ENCODE measurements at regions not wholly inside any gene's neighbourhood (a gene's known extent, or its start where the extent isn't known, plus 50 kb on each side); places are given as distances from the start of the nearest gene placed in this dataset.

DNA sequence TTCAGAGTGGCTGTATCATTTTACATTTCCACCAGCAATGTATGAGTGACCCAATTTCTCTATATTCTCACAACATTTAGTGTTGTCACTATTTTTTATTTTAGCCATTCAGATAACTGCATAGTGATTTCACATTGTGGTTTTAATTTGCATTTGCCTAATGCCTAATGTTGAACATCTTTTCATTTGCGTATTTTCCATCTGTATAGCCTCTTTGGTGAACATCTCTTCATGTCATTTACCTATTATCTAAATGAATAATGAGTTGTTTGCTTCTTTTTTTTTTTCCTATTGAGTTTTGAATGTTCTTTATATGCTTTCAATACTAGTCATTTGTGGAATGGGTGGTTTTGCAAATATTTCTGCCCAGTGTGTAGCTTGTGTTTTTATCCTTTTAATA, 120.9 kb upstream of the CPHXL start:
- POLR2A ChIA-PET: no interaction called here
- no peak overlapping the region for H3K4me2 ChIP-seq (replicated peaks; ENCODE audit: low read depth, low read length, poor library complexity, severe bottlenecking)
- no peak overlapping the region for H3K27ac Mint-ChIP-seq
- H3K27ac ChIP-seq (ENCODE audit: low read length in 2 of 2): no peak overlapping the region
- DNase-seq (no peak), ATAC-seq (ENCODE audit: low read depth) (no peak)
- no peaks in the 10 kb centered on the region for H4K20me1 ChIP-seq (ENCODE audit: control insufficient read depth, insufficient read depth, low read length, poor library complexity, severe bottlenecking)
- H3K9ac ChIP-seq (ENCODE audit: low read length): no peak overlapping the region
- peaks cover 3% of the 10 kb centered on the region for H3K9me3 Mint-ChIP-seq (ENCODE audit: insufficient read depth)
- no peaks in the 10 kb centered on the region for H3K79me2 ChIP-seq (ENCODE audit: control insufficient read depth, insufficient read depth, low read length)
- H3K36me3 ChIP-seq (replicated peaks in 1 of 2; ENCODE audit: control extremely low read depth in 1 of 2, control insufficient read depth in 1 of 2, extremely low read depth in 1 of 2, insufficient read depth in 2 of 2, low read length in 1 of 2): no peaks in the 10 kb centered on the region
- H3K4me1 ChIP-seq (ENCODE audit: control insufficient read depth in 2 of 2, insufficient read depth in 2 of 2, low read length in 2 of 2): no peaks in the 10 kb centered on the region
- CTCF ChIA-PET: no interaction called here
- H3K4me3 ChIP-seq (ENCODE audit: control extremely low read depth in 1 of 5, extremely low read depth in 1 of 5, insufficient read depth in 1 of 5, low read depth in 2 of 5, low read length in 4 of 5): no peak overlapping the region
- WGBS (ENCODE audit: insufficient coverage): no CpG with 5 or more reads among the region's 1 CpG
- no peaks in the 10 kb centered on the region for H3K9me3 ChIP-seq (ENCODE audit: control extremely low read depth in 1 of 3, control insufficient read depth in 2 of 3, insufficient read depth in 1 of 3, low read length in 2 of 3)
- H3K4me3 Mint-ChIP-seq: no peak overlapping the region
- no peaks in the 10 kb centered on the region for H3K27me3 ChIP-seq (replicated peaks in 1 of 4; ENCODE audit: control extremely low read depth in 1 of 4, control insufficient read depth in 3 of 4, insufficient read depth in 4 of 4, low read length in 3 of 4)
- peaks cover 12% of the 10 kb centered on the region for H3K27me3 Mint-ChIP-seq
- TF ChIP-seq CTCF (IDR thresholded peaks at IDR 0.05) (no peak), EZH2 (IDR thresholded peaks at IDR 0.05; ENCODE audit: borderline replicate concordance, insufficient read depth, low read depth, low read length, poor library complexity, severe bottlenecking) (no peak)
- intact Hi-C loops (cut with micrococcal nuclease): no loop called here
- no peak overlapping the region for H2AFZ ChIP-seq (ENCODE audit: insufficient read depth, low read depth, low read length, poor library complexity, severe bottlenecking)
- H3K4me1 Mint-ChIP-seq: no peaks in the 10 kb centered on the region

GRCh38 chr16:75854152-75854551, 127.9 kb upstream of the CPHXL start:
- no peak overlapping the region for H3K27ac ChIP-seq (ENCODE audit: low read length in 2 of 2)
- H3K4me3 ChIP-seq (ENCODE audit: control extremely low read depth in 1 of 5, extremely low read depth in 1 of 5, insufficient read depth in 1 of 5, low read depth in 2 of 5, low read length in 4 of 5): no peak overlapping the region
- no peaks in the 10 kb centered on the region for H3K9me3 ChIP-seq (ENCODE audit: control extremely low read depth in 1 of 3, control insufficient read depth in 2 of 3, insufficient read depth in 1 of 3, low read length in 2 of 3)
- WGBS (ENCODE audit: insufficient coverage): 0% methylated on average over 1 of the region's 4 CpGs
- H3K79me2 ChIP-seq (ENCODE audit: control insufficient read depth, insufficient read depth, low read length): no peaks in the 10 kb centered on the region
- no peak overlapping the region for H3K27ac Mint-ChIP-seq
- no peak overlapping the region for H3K4me3 Mint-ChIP-seq
- H3K27me3 ChIP-seq (replicated peaks in 1 of 4; ENCODE audit: control extremely low read depth in 1 of 4, control insufficient read depth in 3 of 4, insufficient read depth in 4 of 4, low read length in 3 of 4): no peaks in the 10 kb centered on the region
- ChIA-PET POLR2A (no interaction called here), CTCF (no interaction called here)
- no peaks in the 10 kb centered on the region for H3K36me3 ChIP-seq (replicated peaks in 1 of 2; ENCODE audit: control extremely low read depth in 1 of 2, control insufficient read depth in 1 of 2, extremely low read depth in 1 of 2, insufficient read depth in 2 of 2, low read length in 1 of 2)
- no peaks in the 10 kb centered on the region for H3K9me3 Mint-ChIP-seq (ENCODE audit: insufficient read depth)
- DNase-seq: no peak
- H3K4me1 ChIP-seq (ENCODE audit: control insufficient read depth in 2 of 2, insufficient read depth in 2 of 2, low read length in 2 of 2): no peaks in the 10 kb centered on the region
- H3K27me3 Mint-ChIP-seq: peaks cover 15% of the 10 kb centered on the region
- no peaks in the 10 kb centered on the region for H4K20me1 ChIP-seq (ENCODE audit: control insufficient read depth, insufficient read depth, low read length, poor library complexity, severe bottlenecking)
- TF ChIP-seq EZH2 (IDR thresholded peaks at IDR 0.05; ENCODE audit: borderline replicate concordance, insufficient read depth, low read depth, low read length, poor library complexity, severe bottlenecking): no peak
- no peak for TF ChIP-seq CTCF (IDR thresholded peaks at IDR 0.05)
- no peak for ATAC-seq (ENCODE audit: low read depth)
- H3K9ac ChIP-seq (ENCODE audit: low read length): no peak overlapping the region
- intact Hi-C loops (cut with micrococcal nuclease): no loop called here
- H2AFZ ChIP-seq (ENCODE audit: insufficient read depth, low read depth, low read length, poor library complexity, severe bottlenecking): no peak overlapping the region
- H3K4me2 ChIP-seq (replicated peaks; ENCODE audit: low read depth, low read length, poor library complexity, severe bottlenecking): no peak overlapping the region
- H3K4me1 Mint-ChIP-seq: no peaks in the 10 kb centered on the region

Measured in B cell (primary cell).